ENCODE measurements at regions not wholly inside any gene's neighbourhood (a gene's known extent, or its start where the extent isn't known, plus 50 kb on each side); places are given as distances from the start of the nearest gene placed in this dataset.

DNA sequence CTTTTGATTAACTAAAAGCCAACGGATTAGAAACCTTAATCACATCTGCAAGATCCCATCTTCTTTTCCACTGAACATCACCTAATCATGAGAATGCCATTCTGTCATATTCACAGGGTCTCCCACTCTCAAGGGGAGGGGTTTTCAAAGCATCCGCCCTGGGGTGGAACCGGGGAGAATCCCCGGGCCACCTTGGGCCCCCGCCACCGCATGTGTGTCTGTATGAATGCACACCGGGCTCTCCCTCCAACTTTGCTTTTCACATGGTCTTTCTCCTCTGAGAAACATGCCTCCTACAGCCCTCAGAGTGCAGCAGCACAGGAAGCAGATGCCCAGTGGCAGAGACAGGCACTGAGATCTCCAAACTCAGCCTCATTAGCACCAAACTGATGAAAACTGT lies 233.2 kb upstream of the PPP2R2D start:
- TF ChIP-seq, protein P1, sequence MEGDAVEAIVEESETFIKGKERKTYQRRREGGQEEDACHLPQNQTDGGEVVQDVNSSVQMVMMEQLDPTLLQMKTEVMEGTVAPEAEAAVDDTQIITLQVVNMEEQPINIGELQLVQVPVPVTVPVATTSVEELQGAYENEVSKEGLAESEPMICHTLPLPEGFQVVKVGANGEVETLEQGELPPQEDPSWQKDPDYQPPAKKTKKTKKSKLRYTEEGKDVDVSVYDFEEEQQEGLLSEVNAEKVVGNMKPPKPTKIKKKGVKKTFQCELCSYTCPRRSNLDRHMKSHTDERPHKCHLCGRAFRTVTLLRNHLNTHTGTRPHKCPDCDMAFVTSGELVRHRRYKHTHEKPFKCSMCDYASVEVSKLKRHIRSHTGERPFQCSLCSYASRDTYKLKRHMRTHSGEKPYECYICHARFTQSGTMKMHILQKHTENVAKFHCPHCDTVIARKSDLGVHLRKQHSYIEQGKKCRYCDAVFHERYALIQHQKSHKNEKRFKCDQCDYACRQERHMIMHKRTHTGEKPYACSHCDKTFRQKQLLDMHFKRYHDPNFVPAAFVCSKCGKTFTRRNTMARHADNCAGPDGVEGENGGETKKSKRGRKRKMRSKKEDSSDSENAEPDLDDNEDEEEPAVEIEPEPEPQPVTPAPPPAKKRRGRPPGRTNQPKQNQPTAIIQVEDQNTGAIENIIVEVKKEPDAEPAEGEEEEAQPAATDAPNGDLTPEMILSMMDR (IDR thresholded peaks at IDR 0.05; ENCODE audit: low read depth, low read length, poor library complexity, severe bottlenecking) = no peak
- no peak for TF ChIP-seq EZH2phosphoT487 (IDR thresholded peaks at IDR 0.05; ENCODE audit: borderline replicate concordance, low read length)

Measured in DOHH2 (cell line).